ENCODE measurements at regions not wholly inside any gene's neighbourhood (a gene's known extent, or its start where the extent isn't known, plus 50 kb on each side); places are given as distances from the start of the nearest gene placed in this dataset.

DNA sequence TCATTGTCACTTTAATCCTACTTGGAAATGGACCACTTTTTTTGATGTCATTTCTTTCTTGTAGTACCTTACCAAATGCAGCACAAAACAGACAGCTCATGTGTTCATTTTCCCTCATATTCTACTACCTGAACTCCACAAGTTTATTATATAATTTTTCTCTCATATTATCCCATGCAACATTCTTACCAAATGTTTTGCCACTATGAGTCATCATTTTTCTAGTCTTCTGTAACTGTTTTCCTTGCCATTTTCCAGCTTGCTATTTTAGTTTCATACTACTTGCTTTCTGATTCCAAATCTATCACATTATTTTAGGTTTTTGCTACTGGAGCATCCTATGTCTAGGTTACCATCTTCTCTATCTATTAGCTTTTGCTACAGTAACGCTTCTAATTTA is 332.7 kb downstream of the ZFHX3 start:
- intact Hi-C loops (cut with micrococcal nuclease) = no loop called here
- RAD21 ChIA-PET (ENCODE audit: low non-redundant PET in 1 of 2, low total read pairs in 2 of 2, uncharacterized antibody in 2 of 2, unreplicated experiment in 2 of 2) = no interaction called here
- Histone ChIP-seq H3K36me3 (ENCODE audit: control insufficient read depth in 1 of 2, insufficient read depth in 2 of 2, low read length in 2 of 2) (no peaks in the 10 kb centered on the region), H3K4me3 (replicated peaks in 1 of 2; ENCODE audit: low read depth in 1 of 2, low read length in 2 of 2) (no peak overlapping the region), H3K79me2 (ENCODE audit: insufficient read depth, low read length) (no peaks in the 10 kb centered on the region), H3K9me3 (ENCODE audit: control insufficient read depth in 1 of 2, insufficient read depth in 1 of 2, low read depth in 1 of 2, low read length in 2 of 2) (peaks cover 7 to 14% of the 10 kb centered on the region in 2 experiments; a peak in 2 of 4 replicates), H3K9me2 (ENCODE audit: insufficient read depth) (no peaks in the 10 kb centered on the region), H3K9ac (ENCODE audit: low read length) (no peak overlapping the region), H2AFZ (ENCODE audit: low read depth, low read length, poor library complexity, severe bottlenecking) (no peak overlapping the region), H4K20me1 (ENCODE audit: insufficient read depth) (no peaks in the 10 kb centered on the region), H3K27ac (ENCODE audit: low read depth, low read length) (no peak overlapping the region), H3K4me2 (ENCODE audit: low read length) (no peak overlapping the region), H3K27me3 (ENCODE audit: insufficient read depth, low read length) (no peaks in the 10 kb centered on the region), H3K4me1 (ENCODE audit: control insufficient read depth in 1 of 2, insufficient read depth in 2 of 2, low read length in 2 of 2) (no peaks in the 10 kb centered on the region)
- no TSS peak for BruUV-seq (replicated peaks)
- POLR2A ChIA-PET = no interaction called here
- ATAC-seq = no peak
- no peak for TF ChIP-seq SRF (IDR thresholded peaks at IDR 0.05; ENCODE audit: low read depth)
- TF ChIP-seq YY1 (IDR thresholded peaks at IDR 0.05; ENCODE audit: extremely low read depth, insufficient replicate concordance, low read depth, low read length) = no peak
- no peak for TF ChIP-seq SIN3A (IDR thresholded peaks at IDR 0.05; ENCODE audit: low read depth)
- no peak for TF ChIP-seq SP1 (IDR thresholded peaks at IDR 0.05; ENCODE audit: low read depth)
- TF ChIP-seq, protein P1, sequence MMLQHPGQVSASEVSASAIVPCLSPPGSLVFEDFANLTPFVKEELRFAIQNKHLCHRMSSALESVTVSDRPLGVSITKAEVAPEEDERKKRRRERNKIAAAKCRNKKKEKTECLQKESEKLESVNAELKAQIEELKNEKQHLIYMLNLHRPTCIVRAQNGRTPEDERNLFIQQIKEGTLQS (IDR thresholded peaks at IDR 0.05) = no peak
- TF ChIP-seq MAX (IDR thresholded peaks at IDR 0.05) = no peak
- no peak for TF ChIP-seq EGR1 (IDR thresholded peaks at IDR 0.05; ENCODE audit: low read depth)
- no peak for TF ChIP-seq EZH2phosphoT487 (IDR thresholded peaks at IDR 0.05; ENCODE audit: borderline replicate concordance)
- TF ChIP-seq CBX3 (IDR thresholded peaks at IDR 0.05; ENCODE audit: low read depth) = no peak
- no peak for TF ChIP-seq POLR2AphosphoS5 (IDR thresholded peaks at IDR 0.05; ENCODE audit: low read depth, low read length)
- no peak for TF ChIP-seq CEBPB (IDR thresholded peaks at IDR 0.05; ENCODE audit: low read depth)
- no peak for TF ChIP-seq EZH2 (IDR thresholded peaks at IDR 0.05)
- TF ChIP-seq, protein P2, sequence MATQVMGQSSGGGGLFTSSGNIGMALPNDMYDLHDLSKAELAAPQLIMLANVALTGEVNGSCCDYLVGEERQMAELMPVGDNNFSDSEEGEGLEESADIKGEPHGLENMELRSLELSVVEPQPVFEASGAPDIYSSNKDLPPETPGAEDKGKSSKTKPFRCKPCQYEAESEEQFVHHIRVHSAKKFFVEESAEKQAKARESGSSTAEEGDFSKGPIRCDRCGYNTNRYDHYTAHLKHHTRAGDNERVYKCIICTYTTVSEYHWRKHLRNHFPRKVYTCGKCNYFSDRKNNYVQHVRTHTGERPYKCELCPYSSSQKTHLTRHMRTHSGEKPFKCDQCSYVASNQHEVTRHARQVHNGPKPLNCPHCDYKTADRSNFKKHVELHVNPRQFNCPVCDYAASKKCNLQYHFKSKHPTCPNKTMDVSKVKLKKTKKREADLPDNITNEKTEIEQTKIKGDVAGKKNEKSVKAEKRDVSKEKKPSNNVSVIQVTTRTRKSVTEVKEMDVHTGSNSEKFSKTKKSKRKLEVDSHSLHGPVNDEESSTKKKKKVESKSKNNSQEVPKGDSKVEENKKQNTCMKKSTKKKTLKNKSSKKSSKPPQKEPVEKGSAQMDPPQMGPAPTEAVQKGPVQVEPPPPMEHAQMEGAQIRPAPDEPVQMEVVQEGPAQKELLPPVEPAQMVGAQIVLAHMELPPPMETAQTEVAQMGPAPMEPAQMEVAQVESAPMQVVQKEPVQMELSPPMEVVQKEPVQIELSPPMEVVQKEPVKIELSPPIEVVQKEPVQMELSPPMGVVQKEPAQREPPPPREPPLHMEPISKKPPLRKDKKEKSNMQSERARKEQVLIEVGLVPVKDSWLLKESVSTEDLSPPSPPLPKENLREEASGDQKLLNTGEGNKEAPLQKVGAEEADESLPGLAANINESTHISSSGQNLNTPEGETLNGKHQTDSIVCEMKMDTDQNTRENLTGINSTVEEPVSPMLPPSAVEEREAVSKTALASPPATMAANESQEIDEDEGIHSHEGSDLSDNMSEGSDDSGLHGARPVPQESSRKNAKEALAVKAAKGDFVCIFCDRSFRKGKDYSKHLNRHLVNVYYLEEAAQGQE (IDR thresholded peaks at IDR 0.05; ENCODE audit: low read depth) = no peak
- no peak for TF ChIP-seq RAD21 (IDR thresholded peaks at IDR 0.05; ENCODE audit: low read depth)
- CTCF ChIA-PET = no interaction called here
- no peak for DNase-seq (ENCODE audit: low read depth, low spot score)

Measured in HCT116 (cell line).